Thyroid gland (tissue), 4 donors: ENCODE measurements at regions not wholly inside any gene's neighbourhood (a gene's known extent, or its start where the extent isn't known, plus 50 kb on each side); places are given as distances from the start of the nearest gene placed in this dataset.

Experiments used
- POLR2A ChIP-seq, 2 donors: fragments of 450-650 bp; IDR thresholded peaks; one replicate each; pipeline ENCODE4 v1.6.1; 2017; ENCODE audit warnings: antibody characterized with exemption in 2 of 2, mild to moderate bottlenecking in 2 of 2, moderate library complexity in 1 of 2
- TF ChIP-seq, protein P1 (sequence below), 6 experiments: fragments of 200-600 bp in 3 of 6; fragments of 450-650 bp in 3 of 6; sonication (generic) in 3 of 6; IDR thresholded peaks; one replicate each; pipeline ENCODE4 v1.5.1; 2016 to 2019; ENCODE audit warnings: antibody characterized with exemption in 6 of 6, mild to moderate bottlenecking in 2 of 6, inconsistent platforms in 1 of 6, moderate library complexity in 1 of 6

DNA sequence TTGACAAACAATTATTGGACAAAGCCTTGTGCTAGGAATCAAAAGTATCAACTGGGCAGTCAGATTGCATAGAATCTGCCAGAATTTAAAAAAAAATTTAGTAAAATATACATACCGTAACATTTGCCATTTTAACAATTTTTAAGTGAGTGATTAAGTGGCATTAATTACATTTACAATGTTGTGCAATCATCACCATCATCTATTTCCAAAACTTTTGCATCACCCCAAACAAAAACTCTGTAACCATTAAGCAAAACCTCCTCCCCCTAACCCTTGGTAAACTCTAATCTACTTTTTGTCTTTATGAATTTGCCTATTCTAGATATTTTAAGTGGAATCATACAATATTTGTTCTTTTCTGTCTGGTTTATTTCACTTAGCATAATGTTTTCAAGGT, 182.8 kb downstream of the LMO4 start:
- TF ChIP-seq POLR2A (IDR thresholded peaks at IDR 0.05) = no peak
- TF ChIP-seq, protein P1, sequence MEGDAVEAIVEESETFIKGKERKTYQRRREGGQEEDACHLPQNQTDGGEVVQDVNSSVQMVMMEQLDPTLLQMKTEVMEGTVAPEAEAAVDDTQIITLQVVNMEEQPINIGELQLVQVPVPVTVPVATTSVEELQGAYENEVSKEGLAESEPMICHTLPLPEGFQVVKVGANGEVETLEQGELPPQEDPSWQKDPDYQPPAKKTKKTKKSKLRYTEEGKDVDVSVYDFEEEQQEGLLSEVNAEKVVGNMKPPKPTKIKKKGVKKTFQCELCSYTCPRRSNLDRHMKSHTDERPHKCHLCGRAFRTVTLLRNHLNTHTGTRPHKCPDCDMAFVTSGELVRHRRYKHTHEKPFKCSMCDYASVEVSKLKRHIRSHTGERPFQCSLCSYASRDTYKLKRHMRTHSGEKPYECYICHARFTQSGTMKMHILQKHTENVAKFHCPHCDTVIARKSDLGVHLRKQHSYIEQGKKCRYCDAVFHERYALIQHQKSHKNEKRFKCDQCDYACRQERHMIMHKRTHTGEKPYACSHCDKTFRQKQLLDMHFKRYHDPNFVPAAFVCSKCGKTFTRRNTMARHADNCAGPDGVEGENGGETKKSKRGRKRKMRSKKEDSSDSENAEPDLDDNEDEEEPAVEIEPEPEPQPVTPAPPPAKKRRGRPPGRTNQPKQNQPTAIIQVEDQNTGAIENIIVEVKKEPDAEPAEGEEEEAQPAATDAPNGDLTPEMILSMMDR (IDR thresholded peaks at IDR 0.05) = no peak
